PFSK-1 (cell line): ENCODE measurements at regions not wholly inside any gene's neighbourhood (a gene's known extent, or its start where the extent isn't known, plus 50 kb on each side); places are given as distances from the start of the nearest gene placed in this dataset.

ENCODE experiments used
- FOXP2 ChIP-seq: optimal IDR thresholded peaks from 2 replicates; pipeline ENCODE3; 2011; ENCODE audit warnings: borderline replicate concordance, control low read depth, inconsistent platforms; ENCODE audit not compliant: insufficient read depth; ENCODE audit errors: extremely low read length, extremely low read depth
- POLR2AphosphoS5 ChIP-seq: IDR thresholded peaks from 2 replicates; pipeline ENCODE4 v1.6.1; 2012; ENCODE audit warnings: low read depth, mild to moderate bottlenecking, control low read depth, low read length, moderate library complexity
- SIN3A ChIP-seq: IDR thresholded peaks from 2 replicates; pipeline ENCODE4 v1.6.1; 2012; ENCODE audit warnings: mild to moderate bottlenecking, low read length, moderate library complexity, borderline replicate concordance; ENCODE audit not compliant: insufficient read depth
- TAF1 ChIP-seq: IDR thresholded peaks from 2 replicates; pipeline ENCODE4 v1.6.1; 2012; ENCODE audit warnings: low read length, control low read depth, borderline replicate concordance; ENCODE audit not compliant: insufficient read depth
- TF ChIP-seq, protein P1 (sequence below), 2 experiments: IDR thresholded peaks; 2 replicates each; pipeline versions ENCODE4 v1.6.1 to v1.8.0; 2011 to 2012; ENCODE audit warnings: low read depth in 2 of 2, low read length in 2 of 2, control low read depth in 1 of 2, inconsistent platforms in 1 of 2, mild to moderate bottlenecking in 1 of 2, moderate library complexity in 1 of 2; ENCODE audit not compliant: insufficient read depth in 1 of 2

DNA sequence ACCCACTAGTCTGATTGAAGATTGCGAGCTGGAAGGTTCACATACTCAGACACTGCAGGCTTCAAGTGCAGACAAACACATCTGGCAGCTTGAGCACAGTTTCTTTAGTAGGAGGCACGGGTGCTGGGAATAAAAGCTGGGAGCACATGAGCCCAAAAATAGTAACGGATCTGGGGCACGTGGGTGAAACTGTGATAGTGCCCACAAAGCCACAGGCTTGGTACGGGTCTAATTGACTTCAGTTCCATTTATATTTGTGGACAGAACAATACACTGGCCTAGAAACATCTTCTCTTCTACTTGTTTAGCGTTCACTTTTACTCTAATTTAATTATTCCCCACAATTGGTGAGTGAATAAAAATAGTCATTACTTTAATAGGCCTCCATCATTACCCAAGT, 2370.7 kb downstream of the PCDH7 start:
- TF ChIP-seq, protein P1, sequence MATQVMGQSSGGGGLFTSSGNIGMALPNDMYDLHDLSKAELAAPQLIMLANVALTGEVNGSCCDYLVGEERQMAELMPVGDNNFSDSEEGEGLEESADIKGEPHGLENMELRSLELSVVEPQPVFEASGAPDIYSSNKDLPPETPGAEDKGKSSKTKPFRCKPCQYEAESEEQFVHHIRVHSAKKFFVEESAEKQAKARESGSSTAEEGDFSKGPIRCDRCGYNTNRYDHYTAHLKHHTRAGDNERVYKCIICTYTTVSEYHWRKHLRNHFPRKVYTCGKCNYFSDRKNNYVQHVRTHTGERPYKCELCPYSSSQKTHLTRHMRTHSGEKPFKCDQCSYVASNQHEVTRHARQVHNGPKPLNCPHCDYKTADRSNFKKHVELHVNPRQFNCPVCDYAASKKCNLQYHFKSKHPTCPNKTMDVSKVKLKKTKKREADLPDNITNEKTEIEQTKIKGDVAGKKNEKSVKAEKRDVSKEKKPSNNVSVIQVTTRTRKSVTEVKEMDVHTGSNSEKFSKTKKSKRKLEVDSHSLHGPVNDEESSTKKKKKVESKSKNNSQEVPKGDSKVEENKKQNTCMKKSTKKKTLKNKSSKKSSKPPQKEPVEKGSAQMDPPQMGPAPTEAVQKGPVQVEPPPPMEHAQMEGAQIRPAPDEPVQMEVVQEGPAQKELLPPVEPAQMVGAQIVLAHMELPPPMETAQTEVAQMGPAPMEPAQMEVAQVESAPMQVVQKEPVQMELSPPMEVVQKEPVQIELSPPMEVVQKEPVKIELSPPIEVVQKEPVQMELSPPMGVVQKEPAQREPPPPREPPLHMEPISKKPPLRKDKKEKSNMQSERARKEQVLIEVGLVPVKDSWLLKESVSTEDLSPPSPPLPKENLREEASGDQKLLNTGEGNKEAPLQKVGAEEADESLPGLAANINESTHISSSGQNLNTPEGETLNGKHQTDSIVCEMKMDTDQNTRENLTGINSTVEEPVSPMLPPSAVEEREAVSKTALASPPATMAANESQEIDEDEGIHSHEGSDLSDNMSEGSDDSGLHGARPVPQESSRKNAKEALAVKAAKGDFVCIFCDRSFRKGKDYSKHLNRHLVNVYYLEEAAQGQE (IDR thresholded peaks at IDR 0.05; ENCODE audit: insufficient read depth in 1 of 2, low read depth in 2 of 2, low read length in 2 of 2): no peak
- no peak for TF ChIP-seq SIN3A
- TF ChIP-seq POLR2AphosphoS5: no peak
- no peak for TF ChIP-seq TAF1
- TF ChIP-seq FOXP2: no peak
